ENCODE measurements at regions not wholly inside any gene's neighbourhood (a gene's known extent, or its start where the extent isn't known, plus 50 kb on each side); places are given as distances from the start of the nearest gene placed in this dataset.

DNA sequence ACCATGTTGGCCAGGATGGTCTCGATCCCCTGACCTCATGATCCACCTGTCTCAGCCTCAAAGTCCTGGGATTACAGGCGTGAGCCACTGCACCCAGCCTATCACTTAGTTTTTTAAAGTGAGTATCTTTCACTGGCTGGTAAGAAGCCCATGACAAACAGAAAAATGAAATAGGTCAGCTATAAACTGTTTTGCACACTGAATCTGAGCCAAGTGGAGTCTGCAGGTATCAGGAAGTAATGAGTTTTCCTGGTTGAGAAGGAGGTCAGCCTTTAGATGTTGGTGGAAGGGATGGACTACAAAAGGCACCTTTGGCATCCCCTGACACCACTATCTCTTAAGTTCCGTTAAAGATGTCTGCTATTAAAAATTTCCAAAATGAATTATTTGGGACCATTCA is 345.1 kb downstream of the AASDHPPT start:
- no peak overlapping the region for H2BK12ac ChIP-seq (ENCODE audit: insufficient read length, low read depth, low read length)
- H3K56ac ChIP-seq (ENCODE audit: insufficient read length, low read depth, low read length) = no peak overlapping the region
- H3K4me1 ChIP-seq (ENCODE audit: insufficient read depth, low read length) = no peaks in the 10 kb centered on the region; the same call in 1 of the 2 replicates
- Mint-ChIP-seq H3K27me3 (ENCODE audit: low read depth) (no peaks in the 10 kb centered on the region), H3K36me3 (ENCODE audit: insufficient read depth in 1 of 3, low read depth in 3 of 3) (no peaks in the 10 kb centered on the region), H3K9me3 (no peaks in the 10 kb centered on the region; a peak in 1 of 5 replicates), H3K4me1 (peaks cover 4 to 8% of the 10 kb centered on the region in 2 experiments; a peak in 3 of 4 replicates), H3K4me3 (no peak overlapping the region), H3K27ac (no peak overlapping the region)
- H3K9me3 ChIP-seq (ENCODE audit: control insufficient read depth, low read depth, low read length) = no peaks in the 10 kb centered on the region
- no peaks in the 10 kb centered on the region for H4K20me1 ChIP-seq (ENCODE audit: control insufficient read depth, insufficient read depth, insufficient read length)
- H4K91ac ChIP-seq (ENCODE audit: insufficient read length, low read depth, low read length) = no peak overlapping the region
- no peak overlapping the region for H3K9ac ChIP-seq (ENCODE audit: extremely low read depth, insufficient read length, low read length)
- no peak overlapping the region for H4K8ac ChIP-seq (replicated peaks; ENCODE audit: insufficient read length, low read depth, low read length)
- H2AFZ ChIP-seq (ENCODE audit: low read length) = no peak overlapping the region
- TF ChIP-seq, protein P1, sequence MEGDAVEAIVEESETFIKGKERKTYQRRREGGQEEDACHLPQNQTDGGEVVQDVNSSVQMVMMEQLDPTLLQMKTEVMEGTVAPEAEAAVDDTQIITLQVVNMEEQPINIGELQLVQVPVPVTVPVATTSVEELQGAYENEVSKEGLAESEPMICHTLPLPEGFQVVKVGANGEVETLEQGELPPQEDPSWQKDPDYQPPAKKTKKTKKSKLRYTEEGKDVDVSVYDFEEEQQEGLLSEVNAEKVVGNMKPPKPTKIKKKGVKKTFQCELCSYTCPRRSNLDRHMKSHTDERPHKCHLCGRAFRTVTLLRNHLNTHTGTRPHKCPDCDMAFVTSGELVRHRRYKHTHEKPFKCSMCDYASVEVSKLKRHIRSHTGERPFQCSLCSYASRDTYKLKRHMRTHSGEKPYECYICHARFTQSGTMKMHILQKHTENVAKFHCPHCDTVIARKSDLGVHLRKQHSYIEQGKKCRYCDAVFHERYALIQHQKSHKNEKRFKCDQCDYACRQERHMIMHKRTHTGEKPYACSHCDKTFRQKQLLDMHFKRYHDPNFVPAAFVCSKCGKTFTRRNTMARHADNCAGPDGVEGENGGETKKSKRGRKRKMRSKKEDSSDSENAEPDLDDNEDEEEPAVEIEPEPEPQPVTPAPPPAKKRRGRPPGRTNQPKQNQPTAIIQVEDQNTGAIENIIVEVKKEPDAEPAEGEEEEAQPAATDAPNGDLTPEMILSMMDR (conservative IDR thresholded peaks at IDR 0.05) = no peak
- H3K23ac ChIP-seq (ENCODE audit: insufficient read length, low read depth, low read length) = no peak overlapping the region
- no peak overlapping the region for H2BK20ac ChIP-seq (ENCODE audit: low read depth, low read length, poor library complexity, severe bottlenecking)
- H2BK15ac ChIP-seq (ENCODE audit: low read depth, low read length) = no peak overlapping the region
- H2BK120ac ChIP-seq (ENCODE audit: low read depth, low read length, poor library complexity, severe bottlenecking) = no peak overlapping the region
- H2AK5ac ChIP-seq (ENCODE audit: insufficient read length, low read length) = no peak overlapping the region
- H3K4ac ChIP-seq (ENCODE audit: low read depth, low read length) = no peak overlapping the region
- no peak overlapping the region for H3K14ac ChIP-seq (ENCODE audit: insufficient read depth, low read length)
- no peak overlapping the region for H3K18ac ChIP-seq (ENCODE audit: insufficient read length, low read depth, low read length)
- no peaks in the 10 kb centered on the region for H3K23me2 ChIP-seq (ENCODE audit: insufficient read length, low read depth, low read length, poor library complexity, severe bottlenecking)
- H2BK5ac ChIP-seq (ENCODE audit: insufficient read length, low read length) = no peak overlapping the region
- no peaks in the 10 kb centered on the region for H3K79me1 ChIP-seq (ENCODE audit: insufficient read depth, low read depth, low read length, poor library complexity, severe bottlenecking)
- no CpG with 5 or more reads among the region's 3 CpGs for WGBS (ENCODE audit: extremely low coverage, insufficient read length, low lambda C conversion rate)
- H3K27me3 ChIP-seq (ENCODE audit: insufficient read depth, low read length) = no peaks in the 10 kb centered on the region
- no peak overlapping the region for H3K27ac ChIP-seq (ENCODE audit: insufficient read length, low read depth, low read length)
- H3K79me2 ChIP-seq (ENCODE audit: insufficient read depth, low read length) = no peaks in the 10 kb centered on the region
- DNase-seq = no peak
- no peak overlapping the region for H3T11ph ChIP-seq (ENCODE audit: low read length)
- H3K4me2 ChIP-seq (ENCODE audit: insufficient read depth, insufficient read length, low read length) = no peak overlapping the region
- H4K5ac ChIP-seq (ENCODE audit: insufficient read length, low read depth, low read length) = no peak overlapping the region

Data from H9 (cell line).